ENCODE measurements at regions not wholly inside any gene's neighbourhood (a gene's known extent, or its start where the extent isn't known, plus 50 kb on each side); places are given as distances from the start of the nearest gene placed in this dataset.

- no peak overlapping the region for H4K8ac ChIP-seq (ENCODE audit: low read depth in 2 of 2, low read length in 2 of 2)
- no peaks in the 10 kb centered on the region for H3K9me3 ChIP-seq (ENCODE audit: control insufficient read depth, insufficient read depth, low read length)
- no peak overlapping the region for H2AK5ac ChIP-seq (ENCODE audit: low read depth, low read length)
- dilution Hi-C loops (cut with HindIII; ENCODE audit: low sequenced_read_pairs, unreplicated experiment) (no loop called here), intact Hi-C loops (cut with micrococcal nuclease) (no loop called here), in situ Hi-C loops (cut with MboI; ENCODE audit: low sequenced_read_pairs) (no loop called here)
- H3K4me3 ChIP-seq (ENCODE audit: insufficient read depth, low read depth, low read length): no peak overlapping the region
- no peaks in the 10 kb centered on the region for H4K20me1 ChIP-seq (ENCODE audit: insufficient read depth, low read length)
- no peak overlapping the region for H4K91ac ChIP-seq (ENCODE audit: insufficient read depth, low read depth, low read length)
- no peak overlapping the region for H3K27ac ChIP-seq (ENCODE audit: insufficient read depth, low read length)
- ChIA-PET CTCF (no interaction called here), POLR2A (ENCODE audit: unreplicated experiment) (no interaction called here)
- no peak overlapping the region for H3K18ac ChIP-seq (ENCODE audit: low read depth, low read length)
- TF ChIP-seq RCOR1 (IDR thresholded peaks at IDR 0.05; ENCODE audit: insufficient replicate concordance, low read length): no peak
- H2AK9ac ChIP-seq (replicated peaks; ENCODE audit: low read depth, low read length, poor library complexity): no peak overlapping the region
- H3K14ac ChIP-seq (replicated peaks; ENCODE audit: low read depth, low read length): no peak overlapping the region
- no peak overlapping the region for H2BK15ac ChIP-seq (ENCODE audit: low read depth, low read length)
- H2BK5ac ChIP-seq (ENCODE audit: low read depth, low read length, poor library complexity, severe bottlenecking): no peak overlapping the region
- no peaks in the 10 kb centered on the region for H3K4me1 ChIP-seq (ENCODE audit: control insufficient read depth, insufficient read depth, low read length)
- no TSS peak for BruUV-seq (replicated peaks)
- H3K4me2 ChIP-seq (ENCODE audit: low read depth, low read length): no peak overlapping the region
- no peak for ATAC-seq (ENCODE audit: low read depth)
- H3K79me1 ChIP-seq (ENCODE audit: low read depth in 1 of 2, low read length in 2 of 2): no peaks in the 10 kb centered on the region
- H3K23ac ChIP-seq (ENCODE audit: low read depth, low read length): no peak overlapping the region
- no peak overlapping the region for H2BK120ac ChIP-seq (ENCODE audit: low read depth, low read length)
- no peaks in the 10 kb centered on the region; the same call in 1 of the 2 replicates for H3K27me3 ChIP-seq (ENCODE audit: control insufficient read depth, insufficient read depth, low read length)
- H3K9me1 ChIP-seq (ENCODE audit: insufficient read depth, low read length): no peaks in the 10 kb centered on the region
- H2AFZ ChIP-seq (replicated peaks; ENCODE audit: low read length, poor library complexity): no peak overlapping the region
- no peak overlapping the region for H3K4ac ChIP-seq (ENCODE audit: low read depth, low read length)
- no peak overlapping the region for H3K9ac ChIP-seq (ENCODE audit: low read depth, low read length)
- H2BK20ac ChIP-seq (ENCODE audit: low read depth, low read length): no peak overlapping the region
- H4K5ac ChIP-seq (ENCODE audit: low read depth, low read length): no peak overlapping the region
- H3K56ac ChIP-seq (ENCODE audit: extremely low read depth, insufficient read depth, low read length): no peak overlapping the region
- H3K36me3 ChIP-seq (ENCODE audit: control insufficient read depth, insufficient read depth, low read length): no peaks in the 10 kb centered on the region
- DNase-seq: no peak
- no CpG with 5 or more reads among the region's 5 CpGs for WGBS, 2 experiments (ENCODE audit: extremely low coverage in 2 of 2, insufficient read length in 1 of 2)
These were observed 415.0 kb downstream of the KCTD16 start for GRCh38 chr5:144585681-144586080.

Data from IMR-90 (cell line).